ENCODE measurements at regions not wholly inside any gene's neighbourhood (a gene's known extent, or its start where the extent isn't known, plus 50 kb on each side); places are given as distances from the start of the nearest gene placed in this dataset.
"Not testable (repeated sequence)": the region's sequence is repeated elsewhere in the genome, so short reads cannot be mapped to it uniquely, and the experiment has no call there.

GRCh38 chrX:65331371-65331770 is 203.2 kb downstream of the LAS1L start:
- DNase-seq (ENCODE audit: low read depth in 2 of 2), result no peak

- DNase-seq (ENCODE audit: low read depth in 2 of 2), result no peak
These were observed 234.3 kb downstream of the LAS1L start for GRCh38 chrX:65300104-65300809.

GRCh38 chrX:65282905-65283304 is 251.7 kb downstream of the LAS1L start:
- not testable (repeated sequence) for DNase-seq (ENCODE audit: low read depth in 2 of 2)

GRCh38 chrX:65273152-65273551 is 261.4 kb downstream of the LAS1L start:
- no peak for DNase-seq (ENCODE audit: low read depth in 2 of 2)

GRCh38 chrX:65266482-65266881 is 268.1 kb downstream of the LAS1L start:
- no peak for DNase-seq (ENCODE audit: low read depth in 2 of 2)

- no peak for DNase-seq (ENCODE audit: low read depth in 2 of 2)
These were observed 277.6 kb upstream of the ZC4H2 start for GRCh38 chrX:65253817-65254216.

- DNase-seq (ENCODE audit: low read depth in 2 of 2), result no peak
These were observed 264.9 kb upstream of the ZC4H2 start for GRCh38 chrX:65241059-65241721.

GRCh38 chrX:65203545-65203944 is 227.3 kb upstream of the ZC4H2 start:
- no peak for DNase-seq (ENCODE audit: low read depth in 2 of 2)

- DNase-seq (ENCODE audit: low read depth in 2 of 2), result no peak
These were observed 220.6 kb upstream of the ZC4H2 start for GRCh38 chrX:65196758-65197360.

- no peak for DNase-seq (ENCODE audit: low read depth in 2 of 2)
These were observed 219.4 kb upstream of the ZC4H2 start for GRCh38 chrX:65195621-65196020.

- no peak for DNase-seq (ENCODE audit: low read depth in 2 of 2)
These were observed 218.3 kb upstream of the ZC4H2 start for GRCh38 chrX:65194547-65194946.

- not testable (repeated sequence) for DNase-seq (ENCODE audit: low read depth in 2 of 2)
These were observed 187.1 kb upstream of the ZC4H2 start for GRCh38 chrX:65163325-65163724.

GRCh38 chrX:65148232-65148631 is 172.0 kb upstream of the ZC4H2 start:
- DNase-seq (ENCODE audit: low read depth in 2 of 2), result no peak

- DNase-seq (ENCODE audit: low read depth in 2 of 2), result no peak
These were observed 160.2 kb upstream of the ZC4H2 start for GRCh38 chrX:65136424-65136823.

GRCh38 chrX:65127842-65128241 is 151.6 kb upstream of the ZC4H2 start:
- no peak for DNase-seq (ENCODE audit: low read depth in 2 of 2)

GRCh38 chrX:65098851-65099250 is 122.6 kb upstream of the ZC4H2 start:
- no peak for DNase-seq (ENCODE audit: low read depth in 2 of 2)

GRCh38 chrX:65093658-65094057 is 117.4 kb upstream of the ZC4H2 start:
- no peak for DNase-seq (ENCODE audit: low read depth in 2 of 2)

GRCh38 chrX:65073233-65073632 is 97.0 kb upstream of the ZC4H2 start:
- no peak for DNase-seq (ENCODE audit: low read depth in 2 of 2)

GRCh38 chrX:65072590-65072989 is 96.3 kb upstream of the ZC4H2 start:
- no peak for DNase-seq (ENCODE audit: low read depth in 2 of 2)

- not testable (repeated sequence) for DNase-seq (ENCODE audit: low read depth in 2 of 2)
These were observed 82.4 kb upstream of the ZC4H2 start for GRCh38 chrX:65058626-65059025.

- DNase-seq (ENCODE audit: low read depth in 2 of 2), result no peak
These were observed 68.8 kb upstream of the ZC4H2 start for GRCh38 chrX:65045001-65045400.

GRCh38 chrX:65035446-65035770 is 59.2 kb upstream of the ZC4H2 start:
- no peak for DNase-seq (ENCODE audit: low read depth in 2 of 2)

Measured in stimulated activated CD8-positive, alpha-beta memory T cell treated with anti-CD3 and anti-CD28 coated beads, Interleukin-7, amount 100 ng/mL, for 1 hour (primary cell).